ENCODE measurements at regions not wholly inside any gene's neighbourhood (a gene's known extent, or its start where the extent isn't known, plus 50 kb on each side); places are given as distances from the start of the nearest gene placed in this dataset.
A peak's percentile ranks its signal among the peaks of the same experiment; 100 is the strongest.

DNA sequence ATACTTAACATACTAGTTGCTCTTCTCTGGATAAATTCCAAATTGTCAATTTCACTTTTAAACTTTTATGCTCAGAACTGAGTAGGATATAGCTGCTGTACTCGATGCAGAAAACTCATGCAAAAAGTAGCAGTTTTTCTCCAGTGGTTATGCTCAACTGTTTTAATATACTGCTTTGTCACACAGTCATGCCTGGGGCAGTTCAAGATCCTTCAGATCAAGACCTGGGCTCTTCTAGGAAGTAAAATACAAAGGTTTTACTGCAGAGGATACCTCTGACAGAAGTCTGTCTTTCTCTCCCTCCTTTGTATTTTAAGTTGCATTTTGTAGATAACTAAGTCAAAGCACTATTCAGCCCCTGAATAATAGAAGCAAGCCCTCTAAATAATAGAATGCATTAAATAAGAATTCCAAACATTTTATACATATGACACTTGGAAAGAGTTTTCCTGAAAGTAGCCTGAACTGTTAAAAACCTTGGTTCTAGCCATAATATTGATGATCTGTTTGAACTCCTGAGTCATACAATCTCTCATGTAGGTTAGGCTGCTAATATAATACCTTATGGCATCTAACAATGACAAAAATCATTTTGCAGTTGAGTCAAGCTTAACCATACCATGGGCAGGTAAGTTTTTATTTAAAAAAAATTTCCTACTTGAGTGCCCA is 183.3 kb upstream of the TRIB2 start:
- TF ChIP-seq, protein P1, sequence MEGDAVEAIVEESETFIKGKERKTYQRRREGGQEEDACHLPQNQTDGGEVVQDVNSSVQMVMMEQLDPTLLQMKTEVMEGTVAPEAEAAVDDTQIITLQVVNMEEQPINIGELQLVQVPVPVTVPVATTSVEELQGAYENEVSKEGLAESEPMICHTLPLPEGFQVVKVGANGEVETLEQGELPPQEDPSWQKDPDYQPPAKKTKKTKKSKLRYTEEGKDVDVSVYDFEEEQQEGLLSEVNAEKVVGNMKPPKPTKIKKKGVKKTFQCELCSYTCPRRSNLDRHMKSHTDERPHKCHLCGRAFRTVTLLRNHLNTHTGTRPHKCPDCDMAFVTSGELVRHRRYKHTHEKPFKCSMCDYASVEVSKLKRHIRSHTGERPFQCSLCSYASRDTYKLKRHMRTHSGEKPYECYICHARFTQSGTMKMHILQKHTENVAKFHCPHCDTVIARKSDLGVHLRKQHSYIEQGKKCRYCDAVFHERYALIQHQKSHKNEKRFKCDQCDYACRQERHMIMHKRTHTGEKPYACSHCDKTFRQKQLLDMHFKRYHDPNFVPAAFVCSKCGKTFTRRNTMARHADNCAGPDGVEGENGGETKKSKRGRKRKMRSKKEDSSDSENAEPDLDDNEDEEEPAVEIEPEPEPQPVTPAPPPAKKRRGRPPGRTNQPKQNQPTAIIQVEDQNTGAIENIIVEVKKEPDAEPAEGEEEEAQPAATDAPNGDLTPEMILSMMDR (IDR thresholded peaks at IDR 0.05), result no peak
- H3K36me3 ChIP-seq, result no peaks in the 10 kb centered on the region
- H3K27me3 ChIP-seq, result no peaks in the 10 kb centered on the region
- DNase-seq (no peak), ATAC-seq (no peak)
- H3K4me3 ChIP-seq, result no peak overlapping the region
- intact Hi-C loops (cut with DNase I), result no loop called here
- peaks cover 0 to 3% of the 10 kb centered on the region in 2 donors for H3K4me1 ChIP-seq
- no peak overlapping the region for H3K27ac ChIP-seq
- H3K9me3 ChIP-seq, result no peaks in the 10 kb centered on the region

DNA sequence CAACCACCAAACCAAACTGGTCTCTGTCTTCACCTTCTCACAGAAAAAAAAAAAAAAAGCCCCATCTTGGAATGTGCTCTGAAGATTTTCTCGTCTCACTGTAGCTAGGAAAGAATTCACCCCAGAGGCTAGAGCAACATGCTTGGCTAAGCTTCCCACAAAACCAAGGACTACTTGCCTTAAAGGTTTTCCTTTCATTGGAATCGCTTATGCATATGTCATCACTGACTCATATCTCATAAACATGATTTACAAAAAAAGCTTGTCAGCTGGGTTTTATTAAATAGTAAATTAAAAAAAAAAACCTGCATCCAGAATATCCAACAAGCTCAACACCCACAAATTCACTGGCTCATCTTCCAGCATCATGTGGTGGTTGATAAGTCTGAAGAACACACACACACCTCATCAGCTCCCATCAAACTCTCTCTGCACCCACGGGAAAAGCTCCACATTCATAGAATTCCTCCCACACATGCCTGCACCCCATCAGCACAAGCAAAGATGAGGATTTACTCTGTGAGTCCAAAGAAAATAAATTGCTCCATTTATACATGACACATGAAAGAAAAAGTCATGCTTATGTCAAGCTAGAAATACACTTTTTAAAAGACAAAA is 182.0 kb upstream of the TRIB2 start:
- DNase-seq (no peak), ATAC-seq (peak; percentile 39)
- Histone ChIP-seq H3K4me3 (no peak overlapping the region), H3K9me3 (no peaks in the 10 kb centered on the region), H3K27me3 (no peaks in the 10 kb centered on the region), H3K4me1 (peaks cover 0 to 3% of the 10 kb centered on the region in 2 donors), H3K27ac (no peak overlapping the region), H3K36me3 (no peaks in the 10 kb centered on the region)
- intact Hi-C loops (cut with DNase I), result no loop called here
- TF ChIP-seq, protein P1 (IDR thresholded peaks at IDR 0.05), result no peak

DNA sequence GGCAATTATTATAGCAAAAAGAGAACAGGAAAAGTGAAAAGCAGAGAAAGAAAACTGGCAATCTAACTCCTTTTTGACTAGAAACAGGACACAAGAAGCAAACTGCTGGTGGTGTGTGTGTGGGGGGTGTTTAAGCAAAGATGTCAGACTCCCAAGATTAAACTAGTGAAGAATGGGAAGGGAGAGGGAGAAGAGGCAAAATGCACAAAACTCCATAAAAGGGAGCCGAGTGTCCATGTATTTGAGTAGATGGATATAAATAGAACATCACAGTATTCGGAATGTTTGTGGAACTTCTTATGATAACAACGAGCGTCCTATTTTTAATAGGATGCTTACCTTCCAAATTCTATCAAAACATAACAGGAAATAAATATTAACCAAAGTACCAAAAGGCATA is 179.8 kb upstream of the TRIB2 start:
- Histone ChIP-seq H3K9me3 (no peaks in the 10 kb centered on the region), H3K4me3 (no peak overlapping the region), H3K27me3 (no peaks in the 10 kb centered on the region), H3K36me3 (no peaks in the 10 kb centered on the region), H3K27ac (no peak overlapping the region), H3K4me1 (peaks cover 0 to 3% of the 10 kb centered on the region in 2 donors)
- DNase-seq, result no peak
- ATAC-seq, result no peak
- intact Hi-C loops (cut with DNase I), result no loop called here
- TF ChIP-seq, protein P1 (IDR thresholded peaks at IDR 0.05), result no peak

DNA sequence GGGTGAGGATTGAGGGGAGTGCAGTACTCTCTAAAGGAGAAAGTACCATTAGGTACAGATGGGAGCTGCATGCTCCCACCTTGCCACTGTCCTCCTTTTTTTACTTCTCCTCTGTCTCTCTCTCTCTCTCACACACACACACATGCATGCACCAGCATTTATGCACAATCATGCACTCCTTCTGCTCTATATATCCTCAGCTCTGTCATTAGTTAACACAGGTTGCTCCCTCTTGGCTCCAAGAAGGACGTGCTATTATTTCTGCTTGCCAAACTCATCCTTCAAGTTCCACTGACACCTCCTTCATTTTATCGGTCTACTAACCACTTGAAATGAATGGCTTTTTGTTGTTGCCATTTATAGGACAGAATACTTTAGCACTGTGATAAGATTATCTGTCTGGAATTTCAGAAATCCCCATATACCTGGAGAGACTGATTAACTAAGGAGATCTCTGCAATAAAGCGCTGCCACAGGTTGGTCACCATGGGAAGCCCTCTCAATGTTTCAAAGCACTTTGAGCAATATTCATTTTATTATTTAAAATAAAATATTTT is 178.5 kb upstream of the TRIB2 start:
- H3K9me3 ChIP-seq, result no peaks in the 10 kb centered on the region
- no peaks in the 10 kb centered on the region for H3K27me3 ChIP-seq
- no peak overlapping the region for H3K27ac ChIP-seq
- intact Hi-C loops (cut with DNase I), result no loop called here
- TF ChIP-seq, protein P1 (IDR thresholded peaks at IDR 0.05), result no peak
- no peak overlapping the region for H3K4me3 ChIP-seq
- no peaks in the 10 kb centered on the region for H3K36me3 ChIP-seq
- no peak for ATAC-seq
- no peak for DNase-seq
- H3K4me1 ChIP-seq, result peaks cover 0 to 3% of the 10 kb centered on the region in 2 donors

DNA sequence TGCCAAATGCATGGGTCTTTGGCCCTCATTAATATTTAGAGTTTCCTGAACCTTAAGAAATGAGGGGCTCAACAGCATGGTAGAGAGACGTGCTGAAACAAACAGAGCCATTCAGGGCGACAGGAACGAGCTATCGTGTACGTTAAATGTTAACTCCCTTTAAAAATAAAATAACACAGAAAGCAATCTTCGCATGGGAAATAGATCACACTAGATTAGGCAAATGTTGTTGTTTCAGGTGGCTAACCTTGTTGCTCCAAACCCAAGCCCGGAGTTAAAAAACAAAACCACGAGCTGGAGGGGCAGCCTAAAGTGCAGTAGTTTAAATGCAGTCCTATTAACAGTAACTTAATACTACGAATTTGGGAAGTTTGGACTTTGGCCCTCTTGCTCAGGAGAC is 177.4 kb upstream of the TRIB2 start:
- DNase-seq, result no peak
- intact Hi-C loops (cut with DNase I), result no loop called here

More for the DNA sequence above, 177.4 kb upstream of the TRIB2 start:
- Histone ChIP-seq H3K9me3 (no peaks in the 10 kb centered on the region), H3K27me3 (no peaks in the 10 kb centered on the region), H3K36me3 (no peaks in the 10 kb centered on the region), H3K4me3 (no peak overlapping the region), H3K4me1 (peaks cover 3 to 8% of the 10 kb centered on the region in 2 donors), H3K27ac (no peak overlapping the region)
- no peak for ATAC-seq
- TF ChIP-seq, protein P1 (IDR thresholded peaks at IDR 0.05), result no peak

Measured in left lung (tissue), 4 donors.